IMR-90 (cell line): ENCODE measurements at regions not wholly inside any gene's neighbourhood (a gene's known extent, or its start where the extent isn't known, plus 50 kb on each side); places are given as distances from the start of the nearest gene placed in this dataset.

Source experiments
- CEBPB ChIP-seq: IDR thresholded peaks from 2 replicates; pipeline ENCODE4 v1.6.1; 2012; ENCODE audit warnings: low read depth, low read length, improper control_type of control experiment
- CHD1 ChIP-seq: IDR thresholded peaks from 2 replicates; pipeline ENCODE4 v1.6.1; 2012; ENCODE audit warnings: low read depth, low read length, improper control_type of control experiment
- FOS ChIP-seq: fragments of 150-350 bp; IDR thresholded peaks from 2 replicates; pipeline ENCODE4 v1.6.1; 2016; ENCODE audit warnings: low read depth, low read length
- MAFK ChIP-seq: IDR thresholded peaks from 2 replicates; pipeline ENCODE4 v1.6.1; 2012; ENCODE audit warnings: low read depth, low read length, improper control_type of control experiment
- MXI1 ChIP-seq: IDR thresholded peaks from 2 replicates; pipeline ENCODE4 v1.6.1; 2012; ENCODE audit warnings: low read depth, mild to moderate bottlenecking, low read length, moderate library complexity, borderline replicate concordance
- POLR2A ChIP-seq: IDR thresholded peaks from 2 replicates; pipeline ENCODE4 v1.6.1; 2012; ENCODE audit warnings: mild to moderate bottlenecking, low read depth, low read length
- RAD21 ChIP-seq: IDR thresholded peaks from 2 replicates; pipeline ENCODE4 v1.6.1; 2012; ENCODE audit warnings: low read length, improper control_type of control experiment
- RFX5 ChIP-seq: IDR thresholded peaks from 2 replicates; pipeline ENCODE4 v1.8.0; 2012; ENCODE audit warnings: low read depth, mild to moderate bottlenecking, low read length, moderate library complexity
- USF2 ChIP-seq: fragments of 150-350 bp; IDR thresholded peaks from 2 replicates; pipeline ENCODE4 v1.6.1; 2017; ENCODE audit warnings: mild to moderate bottlenecking, antibody characterized with exemption, low read length, low read depth
- TF ChIP-seq, protein P1 (sequence below): conservative IDR thresholded peaks from 2 replicates; pipeline ENCODE4 v1.5.1; 2012; ENCODE audit warnings: mild to moderate bottlenecking, low read depth, low read length, improper control_type of control experiment
- TF ChIP-seq, protein P2 (sequence below): fragments of 150-350 bp; IDR thresholded peaks from 2 replicates; pipeline ENCODE4 v1.6.1; 2016; ENCODE audit warnings: low read depth, mild to moderate bottlenecking, low read length, moderate library complexity, borderline replicate concordance

- TF ChIP-seq MAFK (no peak), RFX5 (no peak), USF2 (no peak), RAD21 (no peak), MXI1 (no peak), POLR2A (no peak), CHD1 (no peak), CEBPB (no peak), FOS (no peak)
- TF ChIP-seq, protein P1, sequence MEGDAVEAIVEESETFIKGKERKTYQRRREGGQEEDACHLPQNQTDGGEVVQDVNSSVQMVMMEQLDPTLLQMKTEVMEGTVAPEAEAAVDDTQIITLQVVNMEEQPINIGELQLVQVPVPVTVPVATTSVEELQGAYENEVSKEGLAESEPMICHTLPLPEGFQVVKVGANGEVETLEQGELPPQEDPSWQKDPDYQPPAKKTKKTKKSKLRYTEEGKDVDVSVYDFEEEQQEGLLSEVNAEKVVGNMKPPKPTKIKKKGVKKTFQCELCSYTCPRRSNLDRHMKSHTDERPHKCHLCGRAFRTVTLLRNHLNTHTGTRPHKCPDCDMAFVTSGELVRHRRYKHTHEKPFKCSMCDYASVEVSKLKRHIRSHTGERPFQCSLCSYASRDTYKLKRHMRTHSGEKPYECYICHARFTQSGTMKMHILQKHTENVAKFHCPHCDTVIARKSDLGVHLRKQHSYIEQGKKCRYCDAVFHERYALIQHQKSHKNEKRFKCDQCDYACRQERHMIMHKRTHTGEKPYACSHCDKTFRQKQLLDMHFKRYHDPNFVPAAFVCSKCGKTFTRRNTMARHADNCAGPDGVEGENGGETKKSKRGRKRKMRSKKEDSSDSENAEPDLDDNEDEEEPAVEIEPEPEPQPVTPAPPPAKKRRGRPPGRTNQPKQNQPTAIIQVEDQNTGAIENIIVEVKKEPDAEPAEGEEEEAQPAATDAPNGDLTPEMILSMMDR = no peak
- TF ChIP-seq, protein P2, sequence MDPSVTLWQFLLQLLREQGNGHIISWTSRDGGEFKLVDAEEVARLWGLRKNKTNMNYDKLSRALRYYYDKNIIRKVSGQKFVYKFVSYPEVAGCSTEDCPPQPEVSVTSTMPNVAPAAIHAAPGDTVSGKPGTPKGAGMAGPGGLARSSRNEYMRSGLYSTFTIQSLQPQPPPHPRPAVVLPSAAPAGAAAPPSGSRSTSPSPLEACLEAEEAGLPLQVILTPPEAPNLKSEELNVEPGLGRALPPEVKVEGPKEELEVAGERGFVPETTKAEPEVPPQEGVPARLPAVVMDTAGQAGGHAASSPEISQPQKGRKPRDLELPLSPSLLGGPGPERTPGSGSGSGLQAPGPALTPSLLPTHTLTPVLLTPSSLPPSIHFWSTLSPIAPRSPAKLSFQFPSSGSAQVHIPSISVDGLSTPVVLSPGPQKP = no peak
Measured at GRCh38 chr5:58011301-58011700, 448.6 kb downstream of the PLK2 start.
